ENCODE measurements at regions not wholly inside any gene's neighbourhood (a gene's known extent, or its start where the extent isn't known, plus 50 kb on each side); places are given as distances from the start of the nearest gene placed in this dataset.

GRCh38 chr14:97638864-97639263 is 841.7 kb downstream of the VRK1 start:
- H3K4me3 ChIP-seq (ENCODE audit: low read depth, low read length) = no peak overlapping the region
- in situ Hi-C loops (cut with HindIII; ENCODE audit: low sequenced_read_pairs) = no loop called here
- DNase-seq (ENCODE audit: low read depth) = no peak
- TF ChIP-seq, protein P1, sequence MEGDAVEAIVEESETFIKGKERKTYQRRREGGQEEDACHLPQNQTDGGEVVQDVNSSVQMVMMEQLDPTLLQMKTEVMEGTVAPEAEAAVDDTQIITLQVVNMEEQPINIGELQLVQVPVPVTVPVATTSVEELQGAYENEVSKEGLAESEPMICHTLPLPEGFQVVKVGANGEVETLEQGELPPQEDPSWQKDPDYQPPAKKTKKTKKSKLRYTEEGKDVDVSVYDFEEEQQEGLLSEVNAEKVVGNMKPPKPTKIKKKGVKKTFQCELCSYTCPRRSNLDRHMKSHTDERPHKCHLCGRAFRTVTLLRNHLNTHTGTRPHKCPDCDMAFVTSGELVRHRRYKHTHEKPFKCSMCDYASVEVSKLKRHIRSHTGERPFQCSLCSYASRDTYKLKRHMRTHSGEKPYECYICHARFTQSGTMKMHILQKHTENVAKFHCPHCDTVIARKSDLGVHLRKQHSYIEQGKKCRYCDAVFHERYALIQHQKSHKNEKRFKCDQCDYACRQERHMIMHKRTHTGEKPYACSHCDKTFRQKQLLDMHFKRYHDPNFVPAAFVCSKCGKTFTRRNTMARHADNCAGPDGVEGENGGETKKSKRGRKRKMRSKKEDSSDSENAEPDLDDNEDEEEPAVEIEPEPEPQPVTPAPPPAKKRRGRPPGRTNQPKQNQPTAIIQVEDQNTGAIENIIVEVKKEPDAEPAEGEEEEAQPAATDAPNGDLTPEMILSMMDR (IDR thresholded peaks at IDR 0.05; ENCODE audit: low read depth, low read length, missing control alignments) = no peak

- TF ChIP-seq, protein P1 (IDR thresholded peaks at IDR 0.05; ENCODE audit: low read depth, low read length, missing control alignments) = no peak
- in situ Hi-C loops (cut with HindIII; ENCODE audit: low sequenced_read_pairs) = no loop called here
- H3K4me3 ChIP-seq (ENCODE audit: low read depth, low read length) = no peak overlapping the region
- no peak for DNase-seq (ENCODE audit: low read depth)
Measured at GRCh38 chr14:97640031-97640430, 842.8 kb downstream of the VRK1 start.

GRCh38 chr14:97641827-97642226 is 844.6 kb downstream of the VRK1 start:
- DNase-seq (ENCODE audit: low read depth) = no peak
- H3K4me3 ChIP-seq (ENCODE audit: low read depth, low read length) = no peak overlapping the region
- TF ChIP-seq, protein P1 (IDR thresholded peaks at IDR 0.05; ENCODE audit: low read depth, low read length, missing control alignments) = no peak
- in situ Hi-C loops (cut with HindIII; ENCODE audit: low sequenced_read_pairs) = no loop called here

GRCh38 chr14:97642631-97643030 is 845.4 kb downstream of the VRK1 start:
- DNase-seq (ENCODE audit: low read depth) = no peak
- TF ChIP-seq, protein P1 (IDR thresholded peaks at IDR 0.05; ENCODE audit: low read depth, low read length, missing control alignments) = no peak
- H3K4me3 ChIP-seq (ENCODE audit: low read depth, low read length) = no peak overlapping the region
- in situ Hi-C loops (cut with HindIII; ENCODE audit: low sequenced_read_pairs) = no loop called here

DNA sequence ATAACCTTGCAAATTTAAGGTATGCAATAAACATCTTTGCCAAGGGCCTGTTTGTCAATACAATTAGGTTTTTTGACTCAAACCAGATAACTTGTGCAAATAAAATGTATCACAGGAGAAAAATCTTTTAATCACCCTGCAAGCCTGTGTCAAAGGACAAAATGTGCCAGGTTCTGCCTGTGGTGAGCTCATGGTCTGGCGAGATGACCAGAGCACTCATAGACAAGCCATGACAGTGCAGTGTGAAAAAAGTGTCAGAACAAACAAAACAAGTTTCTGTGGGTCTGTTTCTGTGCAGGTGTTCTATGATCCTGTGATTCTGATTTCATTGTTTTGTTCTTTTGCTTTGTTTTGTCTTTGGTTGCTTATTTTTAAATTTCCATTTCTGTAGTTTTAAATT is 847.2 kb downstream of the VRK1 start:
- TF ChIP-seq, protein P1 (IDR thresholded peaks at IDR 0.05; ENCODE audit: low read depth, low read length, missing control alignments) = no peak
- in situ Hi-C loops (cut with HindIII; ENCODE audit: low sequenced_read_pairs) = no loop called here
- no peak for DNase-seq (ENCODE audit: low read depth)
- no peak overlapping the region for H3K4me3 ChIP-seq (ENCODE audit: low read depth, low read length)

GRCh38 chr14:97649752-97650151 is 852.6 kb downstream of the VRK1 start:
- TF ChIP-seq, protein P1 (IDR thresholded peaks at IDR 0.05; ENCODE audit: low read depth, low read length, missing control alignments) = no peak
- no peak for DNase-seq (ENCODE audit: low read depth)
- in situ Hi-C loops (cut with HindIII; ENCODE audit: low sequenced_read_pairs) = no loop called here
- no peak overlapping the region for H3K4me3 ChIP-seq (ENCODE audit: low read depth, low read length)
